ENCODE measurements at regions not wholly inside any gene's neighbourhood (a gene's known extent, or its start where the extent isn't known, plus 50 kb on each side); places are given as distances from the start of the nearest gene placed in this dataset.

DNA sequence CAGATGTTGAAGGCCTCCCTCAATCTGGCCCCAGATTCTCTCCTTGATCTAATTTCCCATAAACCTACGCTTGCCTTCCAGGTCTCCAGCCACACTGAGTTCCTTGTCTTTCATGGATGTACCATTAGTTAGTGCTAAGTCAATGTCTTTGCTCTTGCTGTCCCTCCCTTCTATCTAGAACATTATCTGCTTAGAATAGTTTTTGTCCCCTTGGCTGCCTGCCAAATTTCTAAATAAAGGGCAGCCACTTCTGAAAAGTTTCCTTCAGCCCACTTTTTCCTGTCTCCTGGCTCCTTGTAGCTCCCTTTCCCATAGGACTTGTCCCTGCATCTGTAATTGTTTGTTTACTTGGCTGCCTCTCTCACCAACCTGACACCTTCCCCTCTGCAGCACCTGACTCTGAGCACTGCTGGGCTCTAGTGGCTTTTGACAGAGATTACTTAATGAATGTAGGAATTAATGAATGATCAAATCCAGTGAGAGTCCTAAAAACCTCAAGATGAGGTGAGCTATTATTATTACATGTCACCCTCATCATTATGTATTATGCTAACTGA, 58.3 kb downstream of the CXCL12 start:
- DNase-seq (ENCODE audit: low spot score) = no peak

DNA sequence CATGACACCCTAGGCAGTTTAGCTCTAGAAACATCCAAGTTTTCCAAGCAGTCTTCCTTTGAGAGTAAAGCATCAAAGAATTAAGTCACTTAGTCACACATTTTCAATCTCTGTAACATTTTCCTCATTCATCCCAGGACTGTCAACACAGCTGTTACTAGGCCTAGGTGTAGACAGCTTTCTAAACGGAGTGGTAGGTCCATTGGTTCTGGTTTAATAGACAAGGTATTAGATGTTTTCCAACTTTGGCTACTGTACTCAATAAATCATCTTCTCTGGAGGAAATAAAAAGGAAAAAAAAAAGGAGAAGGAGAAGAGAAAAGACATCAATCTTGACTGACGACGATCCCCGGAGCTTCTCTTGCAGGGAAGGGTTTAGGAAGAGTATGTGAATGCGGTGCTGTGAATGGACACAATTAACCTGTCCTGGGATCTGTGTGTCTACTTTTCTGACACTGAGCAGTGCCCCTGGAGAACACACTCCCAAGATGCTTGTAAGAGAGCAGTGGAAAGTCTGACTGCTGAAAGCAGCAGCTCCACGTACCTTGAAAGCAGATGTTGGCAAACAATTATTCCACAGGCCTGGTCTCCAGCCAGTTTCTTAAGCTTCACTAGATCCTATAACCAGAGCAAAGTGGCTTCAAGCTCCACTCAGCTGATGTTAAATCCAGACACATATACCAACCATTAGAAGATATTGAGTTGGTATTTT, 59.1 kb downstream of the CXCL12 start:
- DNase-seq (ENCODE audit: low spot score) = no peak

DNA sequence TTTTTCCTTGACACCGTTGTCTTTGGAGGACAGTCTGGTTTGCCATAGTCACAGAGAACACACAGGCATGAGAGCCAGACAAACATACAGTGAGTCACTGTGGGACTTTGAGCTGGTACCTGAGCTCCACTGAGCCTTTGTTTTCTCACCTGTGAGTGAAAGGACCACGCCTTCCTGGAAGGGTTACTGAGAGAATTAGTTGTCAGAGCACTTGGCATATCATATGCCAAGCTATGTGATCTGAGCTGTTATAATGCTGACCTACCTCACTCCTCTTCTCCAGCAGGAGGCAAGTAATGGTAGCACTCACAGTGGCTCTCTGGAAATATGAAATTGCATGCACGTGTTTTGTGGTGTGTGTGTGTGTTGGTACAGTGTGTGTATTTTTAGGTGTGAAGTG, 59.7 kb downstream of the CXCL12 start:
- no peak for DNase-seq (ENCODE audit: low spot score)

DNA sequence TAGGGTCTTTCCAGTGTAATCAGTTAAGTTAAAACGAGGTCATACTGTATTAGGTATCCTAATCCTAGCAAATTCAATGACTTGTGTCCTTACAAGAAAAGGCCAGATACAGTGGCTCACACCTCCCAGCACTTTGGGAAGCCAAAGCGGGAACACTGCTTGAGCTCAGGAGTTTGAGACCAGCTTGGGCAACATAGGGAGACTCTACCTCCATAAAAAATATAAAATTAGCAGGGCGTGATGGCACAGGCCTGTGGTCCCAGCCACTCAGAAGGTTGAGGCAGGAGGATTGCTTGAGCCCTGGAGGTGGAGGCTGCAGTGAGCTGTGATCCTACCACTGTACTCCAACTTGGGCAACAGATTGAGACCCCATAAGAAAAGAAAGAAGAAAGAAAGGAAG, 61.1 kb downstream of the CXCL12 start:
- DNase-seq (ENCODE audit: low spot score) = no peak

DNA sequence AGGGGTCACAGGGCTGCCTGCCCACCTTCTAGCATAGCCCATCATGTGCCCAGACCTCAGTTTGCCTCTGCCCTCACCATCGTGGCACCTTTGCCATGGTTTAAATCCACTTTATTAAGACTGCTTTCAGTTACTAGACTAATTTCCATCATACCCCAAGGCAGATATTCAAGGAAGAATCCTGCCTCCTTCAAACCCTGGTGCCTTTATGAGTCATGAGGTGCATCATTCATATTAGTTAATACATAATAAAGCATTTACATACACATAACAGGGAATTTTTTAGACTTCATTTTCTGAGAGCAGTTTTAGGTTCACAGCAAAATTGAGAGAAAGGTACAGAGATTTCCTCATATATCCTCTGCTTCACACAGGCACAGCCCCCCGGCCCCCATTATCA, 62.8 kb downstream of the CXCL12 start:
- no peak for DNase-seq (ENCODE audit: low spot score)

DNA sequence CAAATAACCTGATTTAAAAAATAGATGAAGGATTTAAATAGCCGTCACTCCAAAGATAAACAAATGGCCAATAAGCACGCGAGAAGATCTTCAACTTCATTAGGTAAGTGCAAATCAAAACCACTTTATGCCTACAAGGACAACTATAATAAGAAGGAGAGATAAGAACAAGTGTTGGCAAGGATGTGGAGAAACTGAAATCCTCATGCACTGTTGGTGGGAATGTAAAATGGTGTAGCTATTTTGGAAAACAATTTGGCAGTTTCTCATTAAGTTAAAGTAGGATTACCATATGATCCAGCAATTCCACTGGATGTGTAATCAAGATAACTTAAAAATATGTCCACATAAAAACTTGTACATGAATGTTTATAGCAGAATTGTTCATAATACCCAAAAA, 64.1 kb downstream of the CXCL12 start:
- DNase-seq (ENCODE audit: low spot score) = no peak

DNA sequence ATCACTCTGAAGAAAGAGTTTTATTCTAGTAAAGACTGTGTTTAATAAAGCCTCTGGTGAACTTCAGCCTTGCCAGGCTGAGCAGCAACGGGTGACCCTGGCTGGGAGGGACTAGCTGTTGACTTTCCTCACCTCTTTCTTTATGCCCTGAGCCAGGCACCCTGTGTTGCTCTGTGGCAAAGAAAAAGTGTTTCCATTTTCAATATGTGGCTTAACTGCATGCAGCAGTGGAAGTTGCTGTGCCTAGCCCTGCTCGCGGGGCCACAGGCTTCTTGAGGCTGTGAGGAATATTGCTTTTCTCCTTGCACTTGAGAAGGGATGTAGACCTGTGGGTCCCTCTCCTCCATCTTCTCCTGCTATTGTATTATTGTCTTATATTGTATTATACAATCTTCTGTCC, 67.0 kb downstream of the CXCL12 start:
- no peak for DNase-seq (ENCODE audit: low spot score)

DNA sequence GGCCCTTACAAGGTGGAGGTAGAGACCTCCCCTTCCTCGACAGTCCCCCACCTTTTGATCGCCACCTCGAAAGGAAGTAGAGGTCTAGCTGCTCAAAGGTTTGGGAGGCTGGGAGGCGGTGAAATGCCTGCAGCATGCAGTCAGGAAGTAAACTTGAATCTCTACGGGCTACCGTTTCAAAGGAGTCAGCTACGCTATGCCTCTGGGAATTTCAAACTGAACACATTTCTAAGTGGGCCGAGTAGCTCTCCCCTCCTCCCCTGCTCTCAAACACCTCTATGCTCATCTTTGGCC, 68.0 kb downstream of the CXCL12 start:
- DNase-seq (ENCODE audit: low spot score) = no peak

DNA sequence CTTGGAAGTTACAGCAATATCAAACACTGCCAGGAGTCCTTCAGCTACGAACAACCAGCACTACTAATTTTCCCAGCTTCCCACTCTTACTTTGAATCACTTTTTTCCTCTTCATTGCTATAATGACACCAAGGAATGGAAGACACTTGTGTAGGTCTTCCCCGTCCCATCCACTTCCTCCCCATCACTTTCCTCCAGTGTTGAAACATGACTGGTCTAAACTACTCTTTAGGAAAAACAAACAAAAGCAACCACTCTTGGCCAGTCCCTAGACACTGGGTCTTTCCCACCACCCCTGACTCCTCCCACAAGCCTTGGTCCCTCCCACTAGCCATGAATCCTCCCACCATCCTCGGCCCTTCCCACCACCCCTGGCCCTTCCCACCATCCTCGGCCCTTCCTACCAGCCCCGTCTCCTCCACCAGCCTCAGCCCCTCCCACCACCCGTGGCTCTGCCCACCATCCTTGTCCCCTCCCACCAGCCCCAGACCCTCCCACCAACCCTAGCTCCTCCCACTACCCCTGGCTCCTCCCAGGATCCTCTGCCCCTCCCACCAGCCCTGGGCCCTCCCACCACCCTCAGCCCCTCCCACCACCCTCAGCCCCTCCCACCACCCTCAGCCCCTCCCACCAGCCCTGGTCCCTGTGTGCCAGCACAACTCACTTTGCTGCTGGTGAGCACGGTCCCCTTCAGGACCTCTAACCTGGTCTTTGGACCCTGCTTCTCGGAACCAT, 68.5 kb downstream of the CXCL12 start:
- DNase-seq (ENCODE audit: low spot score) = peak; percentile 78

DNA sequence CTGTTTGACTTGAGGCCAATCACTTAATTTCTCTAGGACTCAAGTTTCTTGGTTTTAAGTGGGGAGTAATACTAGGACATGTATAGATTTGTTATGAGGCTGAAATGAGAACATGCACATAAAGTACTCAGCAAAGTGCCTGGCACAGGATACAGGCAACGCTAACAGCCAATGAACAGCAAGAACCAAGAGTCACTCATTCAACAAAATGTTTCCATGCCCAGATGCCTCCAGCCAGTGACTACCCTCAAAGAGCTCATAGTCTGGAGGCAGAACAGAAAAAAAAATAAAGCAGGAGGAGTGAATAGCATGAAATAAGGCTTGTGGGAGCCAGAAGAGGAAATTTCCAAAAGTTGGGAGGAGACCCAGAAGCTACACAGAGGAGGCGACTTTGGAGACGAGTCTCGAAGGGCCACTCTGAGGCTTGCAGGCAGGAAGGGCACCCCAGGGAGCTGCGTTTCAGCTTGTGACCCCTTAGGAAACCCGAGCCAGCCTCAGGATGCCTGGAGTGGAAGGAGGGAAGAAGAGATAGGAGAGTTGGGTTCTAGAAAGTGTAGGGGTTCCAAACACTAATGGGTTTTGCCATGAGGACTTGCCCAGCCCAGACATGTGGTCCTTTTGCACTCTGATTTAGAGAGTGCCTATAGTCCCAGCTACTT, 70.0 kb downstream of the CXCL12 start:
- no peak for DNase-seq (ENCODE audit: low spot score)

DNA sequence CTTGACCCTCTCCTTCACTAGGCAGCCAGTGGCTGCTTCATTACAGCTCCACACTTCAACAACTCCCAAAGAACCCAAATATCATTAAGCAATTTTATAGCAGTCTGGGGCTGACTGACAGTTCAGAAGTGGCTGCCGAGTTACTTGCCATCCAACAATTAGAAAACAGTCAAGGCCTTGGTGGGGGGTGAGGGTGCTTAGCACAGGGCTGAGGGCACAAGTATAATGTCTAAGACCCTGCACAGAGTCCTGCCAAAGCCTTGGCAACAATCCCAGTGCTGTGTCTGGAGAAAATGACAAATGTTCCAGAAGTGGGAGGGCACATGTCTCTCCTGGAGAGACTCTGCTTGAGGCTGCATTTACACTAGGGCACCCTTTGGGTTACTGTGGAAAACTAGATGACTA, 71.1 kb downstream of the CXCL12 start:
- DNase-seq (ENCODE audit: low spot score) = no peak

DNA sequence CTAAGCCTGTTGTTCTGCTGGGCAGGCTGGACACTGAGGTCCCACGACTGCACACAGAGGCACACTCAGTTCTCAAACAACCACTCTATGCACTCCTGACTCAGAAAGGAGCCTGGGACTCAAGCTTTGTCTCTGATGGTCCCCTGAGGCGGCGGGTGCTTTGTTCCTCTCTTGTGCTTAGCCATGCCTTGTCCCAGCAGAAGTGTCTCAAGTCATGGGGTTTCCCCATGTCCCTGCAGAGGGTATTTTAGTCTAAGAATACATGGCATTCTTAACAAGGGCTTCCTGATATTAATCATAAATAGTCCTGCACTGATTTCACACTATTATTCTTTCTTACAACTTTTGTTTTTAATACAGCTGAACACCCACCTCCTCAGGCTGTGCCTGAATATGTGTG, 72.5 kb downstream of the CXCL12 start:
- DNase-seq (ENCODE audit: low spot score) = no peak

DNA sequence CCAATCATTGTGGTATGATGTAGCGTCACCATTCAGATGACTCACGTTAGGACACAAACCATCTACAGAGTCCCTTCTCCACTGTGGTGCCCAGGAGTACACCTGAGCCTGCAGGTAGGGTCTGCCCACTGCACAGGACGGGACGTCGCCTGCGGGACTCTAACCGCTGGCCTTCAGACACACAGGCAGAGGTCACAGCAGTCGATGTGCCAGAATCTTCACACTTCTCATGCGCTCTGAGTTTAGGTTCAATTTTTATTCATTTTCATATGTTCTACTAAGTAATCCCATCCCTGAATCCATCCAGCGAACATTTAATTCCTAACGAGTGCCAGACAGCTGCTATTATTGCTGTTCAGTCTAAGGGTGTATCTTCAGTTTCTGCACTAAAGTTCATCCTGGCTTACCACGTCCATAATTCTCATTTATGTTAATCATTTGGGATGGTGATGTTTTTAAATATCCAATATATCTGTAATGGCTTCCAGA, 73.3 kb downstream of the CXCL12 start:
- no peak for DNase-seq (ENCODE audit: low spot score)

DNA sequence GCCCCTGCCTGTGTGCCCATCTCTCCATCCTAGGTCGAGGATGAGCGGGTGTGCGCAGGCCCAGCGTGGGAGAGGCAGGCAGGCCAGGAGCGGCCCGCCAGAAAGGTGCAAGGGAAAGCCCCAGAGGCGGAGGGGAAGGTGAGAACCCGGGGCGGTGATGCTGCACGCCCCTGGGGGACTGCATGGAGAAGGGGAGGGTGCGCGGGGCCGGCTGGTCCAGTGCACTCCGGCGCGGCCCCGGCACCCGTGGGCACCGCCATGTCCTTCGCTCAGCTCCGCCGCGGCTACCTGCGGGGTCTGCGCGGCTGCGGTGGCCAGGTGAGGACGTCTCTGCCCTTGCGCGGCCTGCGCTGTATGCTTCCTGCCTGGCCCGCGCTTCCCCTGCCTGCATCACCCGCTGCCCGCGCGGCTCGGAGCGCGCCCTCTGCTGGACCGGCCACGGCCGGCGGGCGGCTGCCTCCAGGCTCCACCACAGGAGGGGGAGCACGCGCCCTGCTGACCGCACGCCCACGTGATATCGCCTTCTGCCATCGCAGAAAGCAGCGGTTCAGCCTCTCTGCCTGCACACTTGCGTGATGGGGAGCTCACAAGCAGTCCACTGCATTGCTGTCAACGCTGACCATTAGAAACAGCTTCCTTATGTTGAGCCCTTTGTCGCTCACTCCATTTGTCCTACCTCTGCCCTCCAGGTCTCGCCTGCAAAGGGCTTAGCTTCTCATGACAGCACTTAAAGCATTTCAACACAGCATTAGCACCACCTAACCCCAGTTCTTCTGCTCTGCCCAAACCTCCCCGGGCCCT, 73.9 kb downstream of the CXCL12 start:
- DNase-seq (ENCODE audit: low spot score) = peak; percentile 64

DNA sequence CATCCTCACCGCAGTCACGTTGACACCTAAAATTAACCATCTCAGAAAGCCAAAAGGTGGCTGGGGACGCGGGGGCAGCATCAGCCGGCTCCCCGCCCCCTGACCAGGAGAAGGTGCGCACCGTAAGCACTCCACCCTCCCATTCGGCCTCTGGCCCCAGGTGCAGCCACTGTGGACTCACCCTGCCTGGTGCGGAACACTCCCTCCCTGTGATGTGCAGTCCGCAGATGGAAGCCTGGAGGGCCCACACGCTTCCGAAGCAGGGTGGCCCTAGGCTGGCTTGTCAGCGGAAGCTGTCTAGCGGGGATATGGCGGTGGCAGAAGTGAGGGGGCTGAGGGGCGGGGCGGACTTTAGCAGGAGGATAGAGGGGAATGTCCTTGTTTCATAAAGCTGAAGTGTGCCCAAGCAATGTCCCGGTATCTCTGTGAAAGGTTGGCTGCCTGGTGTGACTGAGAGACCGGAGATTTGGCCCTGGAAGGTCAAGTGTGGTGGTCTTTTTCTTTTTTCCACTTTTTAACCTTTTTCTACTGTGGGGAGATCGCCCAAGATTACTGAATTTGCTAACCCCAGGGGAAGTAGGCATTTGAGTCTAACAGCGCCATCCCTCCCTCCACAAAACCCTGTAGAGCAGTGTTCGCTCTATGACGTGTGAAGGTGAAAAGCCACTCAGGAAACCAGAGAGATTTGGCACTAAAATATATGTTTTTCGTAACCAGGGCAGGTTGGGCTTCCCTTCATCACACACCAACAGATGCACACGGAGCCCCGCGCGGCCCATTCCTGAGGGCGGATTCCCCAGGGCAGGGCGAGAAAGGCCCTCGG, 74.7 kb downstream of the CXCL12 start:
- no peak for DNase-seq (ENCODE audit: low spot score)

DNA sequence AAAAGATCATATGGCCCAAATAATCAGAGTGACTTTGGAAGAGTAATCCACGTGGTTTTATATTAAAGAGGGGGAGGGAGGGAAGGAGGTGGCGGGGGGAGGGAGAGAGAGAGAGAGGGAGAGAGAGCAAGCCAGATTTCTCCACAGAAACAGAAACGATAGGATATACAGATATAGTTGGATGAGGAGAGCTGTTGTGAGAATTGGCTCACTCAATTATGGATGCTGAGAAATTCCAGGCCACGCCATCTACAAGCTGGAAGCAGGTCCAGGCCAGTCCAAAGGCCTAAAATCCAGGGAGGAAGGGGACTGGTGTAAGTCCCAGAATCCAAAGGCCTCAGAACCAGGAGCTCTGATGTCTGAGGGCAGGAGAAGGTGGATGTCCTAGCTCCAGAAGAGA, 75.5 kb downstream of the CXCL12 start:
- no peak for DNase-seq (ENCODE audit: low spot score)

DNA sequence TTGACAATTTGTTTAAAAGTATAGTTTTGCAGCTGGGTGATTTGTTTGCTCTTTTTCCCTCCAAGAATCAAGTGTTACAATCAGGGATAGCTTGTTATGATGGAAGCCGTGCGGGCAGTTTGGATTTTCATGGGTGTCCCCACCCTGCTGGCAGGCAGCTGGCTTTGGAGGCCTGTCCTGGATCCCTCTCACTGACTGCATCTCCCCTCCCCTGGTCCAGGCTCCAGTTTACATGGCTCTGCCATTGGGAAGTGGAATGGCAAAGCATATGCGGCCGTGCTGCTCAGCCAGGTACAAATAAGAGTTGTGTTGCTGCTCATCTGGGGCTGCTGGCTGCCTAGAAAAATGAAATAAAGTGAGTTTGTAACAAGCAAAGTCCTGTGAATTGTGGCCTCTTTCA, 76.0 kb downstream of the CXCL12 start:
- no peak for DNase-seq (ENCODE audit: low spot score)

DNA sequence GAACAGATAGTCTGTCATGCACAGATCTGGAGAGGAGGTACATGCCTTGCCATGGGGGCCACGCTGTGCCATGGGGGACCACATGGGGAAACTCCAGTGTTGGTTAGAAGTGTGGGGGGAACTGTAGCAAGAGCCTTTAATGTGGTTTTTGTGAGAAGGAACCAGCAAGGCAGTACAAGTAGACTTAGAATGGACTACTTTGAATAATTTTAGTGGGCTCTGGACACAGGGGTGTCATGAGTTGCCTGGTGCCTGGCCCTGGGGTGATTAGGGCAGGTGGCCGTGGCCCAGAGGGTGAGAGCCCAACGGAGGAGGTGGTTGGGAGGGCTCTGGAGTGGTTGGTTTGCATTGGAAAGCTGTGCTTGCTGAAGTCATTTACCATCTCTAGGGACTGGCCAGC, 77.2 kb downstream of the CXCL12 start:
- no peak for DNase-seq (ENCODE audit: low spot score)

DNA sequence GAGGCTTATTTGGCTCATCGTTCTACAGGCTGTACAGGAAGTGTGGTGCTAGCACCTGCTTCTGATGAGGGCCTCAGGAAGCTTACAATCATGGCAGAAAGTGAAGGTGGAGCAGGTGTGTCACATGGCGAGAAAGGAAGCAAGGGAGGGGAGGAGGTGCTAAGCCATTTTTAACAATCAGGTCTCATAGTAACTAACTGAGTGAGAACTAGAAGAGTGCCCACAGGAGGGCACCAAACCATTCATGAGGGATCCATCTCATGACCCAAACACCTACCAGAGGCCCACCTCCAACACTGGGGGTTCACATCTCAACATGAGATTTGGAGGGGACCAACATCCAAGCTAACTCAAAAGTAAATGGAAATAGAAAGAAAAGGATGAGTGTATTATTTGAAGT, 78.1 kb downstream of the CXCL12 start:
- no peak for DNase-seq (ENCODE audit: low spot score)

DNA sequence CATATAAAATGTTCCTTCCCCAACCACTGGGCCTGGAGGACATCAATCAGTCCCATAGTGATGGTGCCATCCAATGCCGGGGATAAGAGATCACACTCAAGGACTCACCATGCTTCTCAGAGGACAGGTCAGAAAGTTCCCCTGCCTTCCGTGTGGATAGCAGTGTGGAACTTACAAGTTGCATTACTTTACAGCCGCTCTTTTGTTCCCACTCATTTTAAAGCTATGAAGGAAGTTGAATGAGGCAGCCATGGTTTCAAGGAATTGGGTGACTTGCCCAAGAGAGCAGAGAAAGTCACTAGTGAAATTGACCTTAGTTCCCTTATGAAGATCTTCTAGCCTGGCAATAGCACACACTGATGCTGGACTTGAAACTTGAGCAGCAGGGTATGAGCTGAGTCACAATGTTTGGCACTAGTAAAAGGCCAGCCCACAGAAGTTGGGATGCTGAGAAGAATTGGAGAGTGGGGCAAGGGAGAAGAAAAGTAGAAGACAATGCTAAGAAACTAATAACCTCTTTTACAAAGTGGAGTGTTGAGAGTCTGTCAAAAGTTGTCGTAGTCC, 78.7 kb downstream of the CXCL12 start:
- no peak for DNase-seq (ENCODE audit: low spot score)

DNA sequence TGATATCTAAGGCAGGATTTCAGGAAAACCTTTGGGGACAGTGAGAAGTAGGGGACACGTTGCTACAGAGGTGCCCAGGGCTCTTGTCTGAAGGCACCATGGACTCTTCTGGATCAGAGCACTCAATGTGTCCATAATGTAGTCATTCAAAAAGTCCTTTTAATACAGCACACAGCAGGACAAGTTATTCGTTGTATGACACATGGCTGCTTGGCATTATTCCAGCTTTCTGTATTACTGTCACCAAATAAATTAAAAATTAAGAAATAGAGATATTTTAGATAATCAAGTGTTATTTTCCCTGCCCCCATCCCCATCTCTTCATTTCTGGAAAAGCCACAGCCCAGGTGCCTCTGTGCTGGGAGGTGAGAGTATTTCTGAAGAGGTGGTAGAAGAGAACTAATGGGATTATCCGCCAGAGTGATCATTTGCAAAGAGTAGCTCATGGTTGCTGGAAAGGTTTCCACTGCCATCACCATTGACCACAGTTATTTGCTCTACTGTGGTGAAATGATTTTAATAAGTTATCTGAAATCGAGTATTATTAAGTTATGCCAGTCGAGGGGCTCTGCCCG, 83.0 kb downstream of the CXCL12 start:
- DNase-seq (ENCODE audit: low spot score) = no peak
